Ovary (tissue), 7 donors: ENCODE measurements at regions not wholly inside any gene's neighbourhood (a gene's known extent, or its start where the extent isn't known, plus 50 kb on each side); places are given as distances from the start of the nearest gene placed in this dataset.
"Not testable (repeated sequence)": the region's sequence is repeated elsewhere in the genome, so short reads cannot be mapped to it uniquely, and the experiment has no call there.

Experiments
- DNase-seq, 5 donors: peaks; one replicate each; pipeline ENCODE4 v3.0.0-alpha.2; 2019 to 2020
- H3K27ac ChIP-seq, 2 donors: fragments of 200-600 bp; one replicate each; pipeline versions ENCODE4 v1.5.1 to v1.8.0; 2019 to 2022
- H3K27me3 ChIP-seq: fragments of 200-600 bp; one replicate; pipeline ENCODE4 v1.8.0; 2022
- H3K36me3 ChIP-seq: fragments of 200-600 bp; sonication (generic); one replicate; pipeline ENCODE4 v1.5.1; 2019
- H3K4me1 ChIP-seq: one replicate; pipeline ENCODE4 v1.8.1; 2013; ENCODE audit warnings: mild to moderate bottlenecking, moderate library complexity; ENCODE audit not compliant: insufficient read depth
- H3K4me3 ChIP-seq: fragments of 200-600 bp; sonication (generic); one replicate; pipeline ENCODE4 v1.5.1; 2017
- H3K9me3 ChIP-seq, 2 donors: fragments of 200-600 bp in 1 of 2; sonication (generic) in 1 of 2; one replicate each; pipeline versions ENCODE4 v1.5.1 to v1.8.1; 2013 to 2019; ENCODE audit warnings: mild to moderate bottlenecking in 1 of 2, moderate library complexity in 1 of 2
- WGBS, 3 donors: extraction: QIAGEN DNeasy Blood & Tissue Kit in 1 of 3; methylation state at CpG; one replicate each; pipeline versions ENCODE4 v1.1.5 to v1.1.7; 2013 to 2017; 5-methylcytosine and 5-hydroxymethylcytosine counted together
- intact Hi-C, 4 donors: fragments of 100-400 bp; cut with DNase I; formaldehyde crosslinking; loops; one replicate each; pipeline versions ENCODE4 v1.11.0 to v1.15.1; 2022 to 2023
- donor health status: DM: no; HTN: no; CAD: no; lungs with moderate emphysema.
- donor health status: DM: no; HTN: no; CAD: no.
- donor health status: Bipolar disorder and iron deficiency.
- donor health status: DM: no; HTN: no; CAD: no.
- donor health status: DM: yes; HTN: yes; CAD: no.

GRCh38 chr21:8757399-8758093, 1763.8 kb upstream of the TPTE start:
- DNase-seq, H3K9me3 ChIP-seq, H3K36me3 ChIP-seq, H3K4me1 ChIP-seq, H3K27ac ChIP-seq, intact Hi-C loops, H3K27me3 ChIP-seq, H3K4me3 ChIP-seq: not testable (repeated sequence)
- WGBS, 3 donors = 56 to 68% (median 68%) methylated on average over 14 of the region's 14 CpGs

- H3K36me3 ChIP-seq, H3K27me3 ChIP-seq, H3K27ac ChIP-seq, DNase-seq, H3K4me1 ChIP-seq, intact Hi-C loops, H3K4me3 ChIP-seq, H3K9me3 ChIP-seq: not testable (repeated sequence)
- WGBS, 3 donors = 79 to 81% (median 79%) methylated on average over 25 of the region's 25 CpGs
These were observed 1762.4 kb upstream of the TPTE start for GRCh38 chr21:8758921-8759367.

GRCh38 chr21:8762241-8762640, 1759.1 kb upstream of the TPTE start:
- H3K36me3 ChIP-seq, H3K4me3 ChIP-seq, H3K9me3 ChIP-seq, intact Hi-C loops, DNase-seq, H3K27me3 ChIP-seq, H3K4me1 ChIP-seq, H3K27ac ChIP-seq: not testable (repeated sequence)
- WGBS, 3 donors = 10 to 22% (median 16%) methylated on average over 2 of the region's 2 CpGs

GRCh38 chr21:8764416-8764815, 1757.0 kb upstream of the TPTE start:
- H3K27ac ChIP-seq, H3K36me3 ChIP-seq, H3K9me3 ChIP-seq, H3K4me3 ChIP-seq, H3K27me3 ChIP-seq, H3K4me1 ChIP-seq, intact Hi-C loops, DNase-seq: not testable (repeated sequence)
- WGBS, 3 donors = 68 to 73% (median 69%) methylated on average over 9 of the region's 9 CpGs

GRCh38 chr21:8766142-8766541, 1755.2 kb upstream of the TPTE start:
- H3K9me3 ChIP-seq, H3K4me3 ChIP-seq, H3K36me3 ChIP-seq, H3K27me3 ChIP-seq, intact Hi-C loops, H3K4me1 ChIP-seq, DNase-seq, H3K27ac ChIP-seq: not testable (repeated sequence)
- 48 to 62% (median 57%) methylated on average over 5 of the region's 5 CpGs for WGBS, 3 donors

- H3K4me3 ChIP-seq, H3K27ac ChIP-seq, H3K4me1 ChIP-seq, H3K9me3 ChIP-seq, DNase-seq, intact Hi-C loops, H3K36me3 ChIP-seq, H3K27me3 ChIP-seq: not testable (repeated sequence)
- WGBS, 3 donors = 71 to 81% (median 80%) methylated on average over 12 to 13 of the region's 13 CpGs
These were observed 1748.4 kb upstream of the TPTE start for GRCh38 chr21:8772910-8773514.

GRCh38 chr21:8775591-8776215, 1745.7 kb upstream of the TPTE start:
- intact Hi-C loops, DNase-seq, H3K27me3 ChIP-seq, H3K27ac ChIP-seq, H3K9me3 ChIP-seq, H3K36me3 ChIP-seq, H3K4me3 ChIP-seq, H3K4me1 ChIP-seq: not testable (repeated sequence)
- WGBS, 3 donors = 52 to 69% (median 61%) methylated on average over 13 to 15 of the region's 15 CpGs

- H3K9me3 ChIP-seq, H3K27me3 ChIP-seq, H3K27ac ChIP-seq, intact Hi-C loops, H3K36me3 ChIP-seq, H3K4me1 ChIP-seq, DNase-seq, H3K4me3 ChIP-seq: not testable (repeated sequence)
- 51 to 67% (median 60%) methylated on average over 8 of the region's 8 CpGs for WGBS, 3 donors
These were observed 1744.1 kb upstream of the TPTE start for GRCh38 chr21:8777260-8777659.

- not testable (repeated sequence) for H3K27me3 ChIP-seq
- WGBS, 3 donors = 52 to 60% (median 59%) methylated on average over 11 of the region's 11 CpGs
These were observed 1742.9 kb upstream of the TPTE start for GRCh38 chr21:8778323-8779085.

GRCh38 chr21:8812840-8813239, 1708.5 kb upstream of the TPTE start:
- not testable (repeated sequence) for DNase-seq
- WGBS, 3 donors = 62 to 76% (median 75%) methylated on average over 13 to 16 of the region's 16 CpGs

More at GRCh38 chr21:8778323-8779085, 1742.9 kb upstream of the TPTE start:
- H3K36me3 ChIP-seq, H3K4me1 ChIP-seq, intact Hi-C loops, DNase-seq, H3K9me3 ChIP-seq, H3K27ac ChIP-seq, H3K4me3 ChIP-seq: not testable (repeated sequence)

GRCh38 chr21:8834264-8834663, 1687.1 kb upstream of the TPTE start:
- H3K36me3 ChIP-seq, H3K9me3 ChIP-seq, intact Hi-C loops, H3K27ac ChIP-seq, H3K4me1 ChIP-seq, H3K4me3 ChIP-seq, H3K27me3 ChIP-seq: not testable (repeated sequence)
- 63 to 66% (median 65%) methylated on average over 6 to 8 of the region's 8 CpGs for WGBS, 3 donors
- peak in 1 of 5 donors; percentile 10 for DNase-seq

More at GRCh38 chr21:8812840-8813239, 1708.5 kb upstream of the TPTE start:
- H3K4me1 ChIP-seq, H3K9me3 ChIP-seq, intact Hi-C loops, H3K36me3 ChIP-seq, H3K27ac ChIP-seq, H3K27me3 ChIP-seq, H3K4me3 ChIP-seq: not testable (repeated sequence)
